OCI-LY3 (cell line): ENCODE measurements at regions not wholly inside any gene's neighbourhood (a gene's known extent, or its start where the extent isn't known, plus 50 kb on each side); places are given as distances from the start of the nearest gene placed in this dataset.

ENCODE experiments used
- EZH2phosphoT487 ChIP-seq: fragments of 200-600 bp; shearing (Covaris generic); IDR thresholded peaks from 2 replicates; pipeline ENCODE4 v1.6.1; 2018; ENCODE audit warnings: antibody characterized with exemption, mixed run types, low read depth
- TF ChIP-seq, protein P1 (sequence below): fragments of 200-600, 300-600 bp; sonication (generic); IDR thresholded peaks from 2 replicates; pipeline ENCODE4 v1.5.1; 2014; ENCODE audit warnings: antibody characterized with exemption, low read length, low read depth

- TF ChIP-seq, protein P1, sequence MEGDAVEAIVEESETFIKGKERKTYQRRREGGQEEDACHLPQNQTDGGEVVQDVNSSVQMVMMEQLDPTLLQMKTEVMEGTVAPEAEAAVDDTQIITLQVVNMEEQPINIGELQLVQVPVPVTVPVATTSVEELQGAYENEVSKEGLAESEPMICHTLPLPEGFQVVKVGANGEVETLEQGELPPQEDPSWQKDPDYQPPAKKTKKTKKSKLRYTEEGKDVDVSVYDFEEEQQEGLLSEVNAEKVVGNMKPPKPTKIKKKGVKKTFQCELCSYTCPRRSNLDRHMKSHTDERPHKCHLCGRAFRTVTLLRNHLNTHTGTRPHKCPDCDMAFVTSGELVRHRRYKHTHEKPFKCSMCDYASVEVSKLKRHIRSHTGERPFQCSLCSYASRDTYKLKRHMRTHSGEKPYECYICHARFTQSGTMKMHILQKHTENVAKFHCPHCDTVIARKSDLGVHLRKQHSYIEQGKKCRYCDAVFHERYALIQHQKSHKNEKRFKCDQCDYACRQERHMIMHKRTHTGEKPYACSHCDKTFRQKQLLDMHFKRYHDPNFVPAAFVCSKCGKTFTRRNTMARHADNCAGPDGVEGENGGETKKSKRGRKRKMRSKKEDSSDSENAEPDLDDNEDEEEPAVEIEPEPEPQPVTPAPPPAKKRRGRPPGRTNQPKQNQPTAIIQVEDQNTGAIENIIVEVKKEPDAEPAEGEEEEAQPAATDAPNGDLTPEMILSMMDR = no peak
- no peak for TF ChIP-seq EZH2phosphoT487
These were observed 206.0 kb upstream of the MARCKS start for GRCh38 chr6:113651120-113651519.
